ENCODE measurements at regions not wholly inside any gene's neighbourhood (a gene's known extent, or its start where the extent isn't known, plus 50 kb on each side); places are given as distances from the start of the nearest gene placed in this dataset.
"Not testable (repeated sequence)": the region's sequence is repeated elsewhere in the genome, so short reads cannot be mapped to it uniquely, and the experiment has no call there.

GRCh38 chr5:67770431-67771025 lies 445.0 kb upstream of the PIK3R1 start:
- peak; percentile 48 for DNase-seq (ENCODE audit: low spot score)

DNA sequence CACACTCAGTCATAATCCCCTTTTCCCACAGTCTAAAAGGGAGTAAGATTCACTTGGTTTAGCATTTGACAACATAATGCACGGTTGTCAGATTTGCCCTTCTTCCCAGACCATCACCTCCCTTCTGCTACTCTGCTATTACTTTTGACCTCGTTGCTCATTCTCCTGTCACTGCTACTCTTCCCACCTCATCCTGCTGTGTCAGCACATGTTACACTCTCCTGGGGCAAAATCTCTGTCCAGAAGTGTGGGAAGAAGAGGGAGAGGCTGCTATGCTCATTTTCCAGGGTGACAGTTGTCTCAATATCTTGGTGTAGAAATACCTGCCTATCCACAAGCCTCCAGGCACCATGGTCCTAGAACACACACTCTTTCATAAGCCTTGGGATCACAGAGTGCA lies 449.9 kb upstream of the PIK3R1 start:
- no peak for DNase-seq (ENCODE audit: low spot score)

GRCh38 chr5:67757771-67758170 lies 457.8 kb upstream of the PIK3R1 start:
- DNase-seq (ENCODE audit: low spot score), result not testable (repeated sequence)

DNA sequence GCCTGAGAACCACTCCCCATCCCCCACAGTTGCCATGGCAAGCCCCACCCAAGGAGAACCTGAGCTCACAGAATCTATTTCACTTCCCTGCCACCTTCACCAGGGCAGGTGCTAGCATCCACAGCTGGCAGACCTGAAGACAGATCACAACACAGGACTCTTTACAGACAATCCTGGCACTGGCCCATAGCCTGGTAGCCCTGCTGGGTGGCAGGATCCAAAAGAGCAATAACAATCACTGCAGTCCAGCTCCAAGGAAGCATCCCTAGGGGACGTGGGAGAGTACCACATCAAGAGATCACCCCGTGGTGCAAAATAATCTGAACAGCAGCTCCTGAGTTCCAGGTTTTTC lies 463.2 kb upstream of the PIK3R1 start:
- DNase-seq (ENCODE audit: low spot score), result no peak

GRCh38 chr5:67748165-67748690 lies 467.3 kb upstream of the PIK3R1 start:
- DNase-seq (ENCODE audit: low spot score), result no peak

GRCh38 chr5:67747096-67747495 lies 468.5 kb upstream of the PIK3R1 start:
- no peak for DNase-seq (ENCODE audit: low spot score)

DNA sequence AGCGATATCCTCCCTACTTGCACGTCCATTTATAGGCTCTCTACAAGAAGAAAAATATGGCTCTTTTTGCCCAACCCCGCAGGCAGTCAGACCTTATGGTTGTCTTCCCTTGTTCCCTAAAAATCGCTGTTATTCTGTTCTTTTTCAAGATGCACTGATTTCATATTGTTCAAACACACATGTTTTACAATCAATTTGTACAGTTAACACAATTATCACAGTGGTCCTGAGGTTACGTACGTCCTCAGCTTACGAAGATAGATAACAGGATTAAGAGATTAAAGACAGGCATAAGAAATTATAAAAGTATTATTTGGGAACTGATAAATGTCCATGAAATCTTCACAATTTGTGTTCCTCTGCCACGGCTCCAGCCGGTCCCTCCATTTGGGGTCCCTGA lies 468.9 kb upstream of the PIK3R1 start:
- DNase-seq (ENCODE audit: low spot score), result not testable (repeated sequence)

DNA sequence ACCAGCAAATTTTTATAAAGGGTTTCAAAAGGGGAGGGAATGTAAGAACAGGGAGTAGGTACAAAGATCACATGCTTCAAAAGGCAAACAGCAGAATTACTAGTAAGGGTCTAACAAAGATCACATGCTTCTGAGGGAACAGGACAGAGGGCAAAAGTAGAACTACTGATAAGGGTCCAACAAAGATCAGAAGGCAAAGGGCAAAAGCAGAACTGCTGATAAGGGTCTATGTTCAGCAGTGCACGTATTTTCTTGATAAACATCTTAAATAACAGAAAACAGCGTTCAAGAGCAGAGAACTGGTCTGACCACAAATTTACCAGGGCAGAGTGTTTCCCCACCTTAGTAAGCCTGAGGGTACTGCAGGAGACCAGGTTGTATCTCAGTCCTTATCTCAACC lies 469.5 kb upstream of the PIK3R1 start:
- no peak for DNase-seq (ENCODE audit: low spot score)

GRCh38 chr5:67732921-67733320 lies 482.6 kb upstream of the PIK3R1 start:
- no peak for DNase-seq (ENCODE audit: low spot score)

- DNase-seq (ENCODE audit: low spot score), result no peak
Observed at GRCh38 chr5:67732471-67732870, 483.1 kb upstream of the PIK3R1 start.

DNA sequence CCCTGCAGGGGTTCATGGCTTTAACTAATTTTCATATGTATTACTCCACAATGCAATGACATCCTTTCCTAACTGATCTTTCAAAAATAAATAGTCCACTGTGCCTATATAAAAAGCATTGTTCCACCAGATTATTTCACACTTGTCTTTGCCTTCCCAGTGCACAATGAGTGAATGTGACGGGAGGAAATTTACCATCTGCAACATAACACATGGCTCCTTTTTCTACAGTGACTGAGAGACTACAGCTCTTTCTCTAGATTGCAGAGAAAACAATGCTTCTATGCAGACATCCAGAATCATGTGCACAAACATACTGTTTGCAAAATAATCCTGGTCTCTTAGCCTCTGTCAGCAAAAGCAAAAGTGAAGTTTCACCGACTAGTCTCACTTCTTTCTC lies 483.7 kb upstream of the PIK3R1 start:
- DNase-seq (ENCODE audit: low spot score), result no peak

DNA sequence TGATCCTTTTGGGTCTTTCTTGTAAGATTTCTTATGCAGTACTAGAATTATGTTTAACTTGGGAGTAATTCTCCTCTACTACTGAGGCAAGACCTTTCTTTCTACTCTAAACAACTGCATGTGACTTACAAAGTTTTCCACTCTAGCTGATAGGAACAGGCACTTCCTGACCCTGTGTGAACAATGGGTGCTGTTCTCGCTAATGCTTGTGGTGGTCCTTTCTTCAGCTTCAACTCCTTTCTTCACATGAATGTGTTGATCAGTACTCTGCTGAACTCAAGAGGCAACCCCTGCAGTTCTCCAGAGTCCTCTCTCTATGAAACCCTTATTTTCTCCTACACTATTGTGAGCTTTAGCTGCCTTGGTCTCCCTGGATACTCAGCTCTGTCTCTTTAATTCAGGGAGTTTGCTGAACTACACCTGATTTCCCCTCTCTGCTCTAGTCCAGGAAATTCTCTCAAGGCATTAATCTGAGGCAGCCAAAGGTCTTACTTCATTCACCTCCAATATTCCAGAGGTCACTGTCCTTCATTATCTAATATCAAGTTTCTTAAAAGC lies 484.6 kb upstream of the PIK3R1 start:
- DNase-seq (ENCODE audit: low spot score), result no peak

GRCh38 chr5:67728326-67728890 lies 487.1 kb upstream of the PIK3R1 start:
- no peak for DNase-seq (ENCODE audit: low spot score)

GRCh38 chr5:67725604-67726003 lies 490.0 kb upstream of the PIK3R1 start:
- DNase-seq (ENCODE audit: low spot score), result no peak

GRCh38 chr5:67724412-67725135 lies 491.0 kb upstream of the PIK3R1 start:
- DNase-seq (ENCODE audit: low spot score), result no peak

GRCh38 chr5:67723873-67724272 lies 491.7 kb upstream of the PIK3R1 start:
- no peak for DNase-seq (ENCODE audit: low spot score)

DNA sequence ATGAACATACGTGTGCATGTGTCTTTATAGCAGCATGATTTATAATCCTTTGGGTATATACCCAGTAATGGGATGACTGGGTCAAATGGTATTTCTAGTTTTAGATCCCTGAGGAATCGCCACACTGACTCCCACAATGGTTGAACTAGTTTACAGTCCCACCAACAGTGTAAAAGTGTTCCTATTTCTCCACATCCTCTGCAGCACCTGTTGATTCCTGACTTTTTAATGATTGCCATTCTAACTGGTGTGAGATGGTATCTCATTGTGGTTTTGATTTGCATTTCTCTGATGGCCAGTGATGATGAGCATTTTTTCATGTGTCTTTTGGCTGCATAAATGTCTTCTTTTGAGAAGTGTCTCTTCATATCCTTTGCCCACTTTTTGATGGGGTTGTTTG lies 493.0 kb upstream of the PIK3R1 start:
- not testable (repeated sequence) for DNase-seq (ENCODE audit: low spot score)

GRCh38 chr5:67720162-67720772 lies 495.3 kb upstream of the PIK3R1 start:
- no peak for DNase-seq (ENCODE audit: low spot score)

- DNase-seq (ENCODE audit: low spot score), result no peak
Observed at GRCh38 chr5:67702008-67702407, 505.4 kb upstream of the CD180 start.

GRCh38 chr5:67699560-67699959 lies 503.0 kb upstream of the CD180 start:
- DNase-seq (ENCODE audit: low spot score), result no peak

GRCh38 chr5:67696446-67696845 lies 499.8 kb upstream of the CD180 start:
- DNase-seq (ENCODE audit: low spot score), result no peak

DNA sequence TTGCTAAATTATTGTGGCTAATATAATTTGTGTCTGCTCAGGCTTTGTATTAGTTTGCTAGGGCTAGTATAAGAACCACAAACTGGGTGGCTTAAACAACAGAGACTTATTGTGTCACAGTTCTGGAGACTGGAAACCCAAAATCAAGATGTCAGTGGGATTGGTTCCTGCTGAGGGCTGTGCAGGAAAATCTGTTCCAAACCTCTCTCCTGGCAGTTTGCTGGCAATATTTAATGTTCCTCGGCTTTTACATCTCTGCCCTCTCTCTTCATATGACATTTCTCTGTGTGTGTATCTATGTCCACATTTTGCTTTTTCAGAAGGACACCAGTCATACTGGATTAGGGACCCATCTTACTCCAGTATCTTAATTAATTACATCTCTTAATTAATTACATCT lies 498.8 kb upstream of the CD180 start:
- DNase-seq (ENCODE audit: low spot score), result no peak

GRCh38 chr5:67694810-67695191 lies 498.2 kb upstream of the CD180 start:
- no peak for DNase-seq (ENCODE audit: low spot score)
